Liver (tissue), 8 donors: ENCODE measurements at regions not wholly inside any gene's neighbourhood (a gene's known extent, or its start where the extent isn't known, plus 50 kb on each side); places are given as distances from the start of the nearest gene placed in this dataset.
"Not testable (repeated sequence)": the region's sequence is repeated elsewhere in the genome, so short reads cannot be mapped to it uniquely, and the experiment has no call there.

ENCODE experiments used
- DNase-seq: peaks from one replicate; pipeline ENCODE4 v3.0.0-alpha.2; 2017; ENCODE audit warnings: low spot score
- H3K27ac ChIP-seq, 2 donors: one replicate each; pipeline ENCODE4 v1.7.0; 2013; ENCODE audit warnings: inconsistent platforms in 2 of 2, low read length in 2 of 2, control low read depth in 1 of 2, low read depth in 1 of 2, mild to moderate bottlenecking in 1 of 2
- H3K27me3 ChIP-seq, 4 donors: one replicate each; pipeline versions ENCODE4 v1.6.1 to v1.7.0; 2013; ENCODE audit warnings: low read length in 3 of 4, inconsistent platforms in 1 of 4, mild to moderate bottlenecking in 1 of 4, moderate library complexity in 1 of 4; ENCODE audit not compliant: control insufficient read depth in 4 of 4, insufficient read depth in 4 of 4
- H3K36me3 ChIP-seq, 4 donors: one replicate each; pipeline versions ENCODE4 v1.6.1 to v1.7.0; 2013; ENCODE audit warnings: low read length in 3 of 4, mild to moderate bottlenecking in 3 of 4, low read depth in 1 of 4, moderate library complexity in 1 of 4; ENCODE audit not compliant: control insufficient read depth in 4 of 4, insufficient read depth in 3 of 4
- H3K4me1 ChIP-seq, 4 donors: one replicate each; pipeline versions ENCODE4 v1.6.1 to v1.7.0; 2013; ENCODE audit warnings: low read length in 3 of 4, mild to moderate bottlenecking in 3 of 4, moderate library complexity in 1 of 4; ENCODE audit not compliant: control insufficient read depth in 4 of 4, insufficient read depth in 4 of 4
- H3K4me3 ChIP-seq, 3 donors: one replicate each; pipeline versions ENCODE4 v1.6.1 to v1.7.0; 2013; ENCODE audit warnings: low read length in 3 of 3, control low read depth in 1 of 3, low read depth in 1 of 3, mild to moderate bottlenecking in 1 of 3
- H3K9ac ChIP-seq, 2 donors: one replicate each; pipeline ENCODE4 v1.7.0; 2013; ENCODE audit warnings: low read length in 2 of 2, mild to moderate bottlenecking in 2 of 2, moderate library complexity in 2 of 2, control low read depth in 1 of 2, low read depth in 1 of 2
- H3K9me3 ChIP-seq, 4 donors: one replicate each; pipeline versions ENCODE4 v1.6.1 to v1.7.0; 2013; ENCODE audit warnings: low read length in 3 of 4; ENCODE audit not compliant: control insufficient read depth in 4 of 4
- ATF3 ChIP-seq: IDR thresholded peaks from 2 replicates; pipeline ENCODE4 v1.6.1; 2016; ENCODE audit warnings: antibody characterized with exemption
- CTCF ChIP-seq: fragments of 150-350 bp; IDR thresholded peaks from 2 replicates; pipeline ENCODE4 v1.5.1; 2017; ENCODE audit warnings: improper control_type of control experiment, low read depth, low read length; ENCODE audit not compliant: missing input control
- EGR1 ChIP-seq, 2 donors: IDR thresholded peaks; 2 replicates each; pipeline ENCODE4 v1.6.1; 2016 to 2018; ENCODE audit warnings: antibody characterized with exemption in 2 of 2, low read depth in 2 of 2
- FOXA1 ChIP-seq: IDR thresholded peaks from 2 replicates; pipeline ENCODE4 v1.6.1; 2016; ENCODE audit warnings: antibody characterized with exemption
- FOXA2 ChIP-seq: IDR thresholded peaks from 2 replicates; pipeline ENCODE4 v1.6.1; 2016; ENCODE audit warnings: antibody characterized with exemption
- GABPA ChIP-seq, 2 donors: IDR thresholded peaks in 1 of 2; conservative IDR thresholded peaks in 1 of 2; 2 replicates each; pipeline ENCODE4 v1.6.1; 2016; ENCODE audit warnings: antibody characterized with exemption in 2 of 2, mild to moderate bottlenecking in 1 of 2, moderate library complexity in 1 of 2
- HNF4A ChIP-seq, 2 donors: conservative IDR thresholded peaks; 2 replicates each; pipeline ENCODE4 v1.6.1; 2016; ENCODE audit warnings: antibody characterized with exemption in 2 of 2, mild to moderate bottlenecking in 2 of 2
- HNF4G ChIP-seq: IDR thresholded peaks from 2 replicates; pipeline ENCODE4 v1.6.1; 2016; ENCODE audit warnings: antibody characterized with exemption
- JUND ChIP-seq, 2 donors: IDR thresholded peaks; 2 replicates each; pipeline ENCODE4 v1.6.1; 2016; ENCODE audit warnings: antibody characterized with exemption in 2 of 2
- MAX ChIP-seq: IDR thresholded peaks from 2 replicates; pipeline ENCODE4 v1.6.1; 2016; ENCODE audit warnings: antibody characterized with exemption
- NR2F2 ChIP-seq: IDR thresholded peaks from 2 replicates; pipeline ENCODE4 v1.6.1; 2016; ENCODE audit warnings: antibody characterized with exemption
- REST ChIP-seq: IDR thresholded peaks from 2 replicates; pipeline ENCODE4 v1.6.1; 2016; ENCODE audit warnings: antibody characterized with exemption, mild to moderate bottlenecking
- RXRA ChIP-seq, 2 donors: IDR thresholded peaks; 2 replicates each; pipeline ENCODE4 v1.6.1; 2017 to 2018; ENCODE audit warnings: antibody characterized with exemption in 2 of 2, mild to moderate bottlenecking in 1 of 2
- SP1 ChIP-seq: IDR thresholded peaks from 2 replicates; pipeline ENCODE4 v1.6.1; 2018; ENCODE audit warnings: antibody characterized with exemption, mild to moderate bottlenecking
- TAF1 ChIP-seq: conservative IDR thresholded peaks from 2 replicates; pipeline ENCODE4 v1.6.1; 2016; ENCODE audit warnings: antibody characterized with exemption, mild to moderate bottlenecking
- YY1 ChIP-seq: IDR thresholded peaks from 2 replicates; pipeline ENCODE4 v1.6.1; 2016; ENCODE audit warnings: antibody characterized with exemption, mild to moderate bottlenecking
- ZBTB33 ChIP-seq: IDR thresholded peaks from 2 replicates; pipeline ENCODE4 v1.6.1; 2016; ENCODE audit warnings: antibody characterized with exemption
- WGBS: extraction: QIAGEN DNeasy Blood & Tissue Kit; methylation state at CpG from one replicate; pipeline ENCODE4 v1.1.7; 2013; 5-methylcytosine and 5-hydroxymethylcytosine counted together
- donor health status: healthy.
- donor health status: healthy.
- donor health status: healthy.
- donor health status: healthy.
- donor health status: healthy.

- Histone ChIP-seq H3K4me1 (peaks cover 0 to 15% (median 6%) of the 10 kb centered on the region in 4 donors), H3K36me3 (no peaks in the 10 kb centered on the region), H3K4me3 (no peak overlapping the region), H3K27ac (no peak overlapping the region), H3K27me3 (no peaks in the 10 kb centered on the region), H3K9ac (no peak overlapping the region), H3K9me3 (no peaks in the 10 kb centered on the region)
- TF ChIP-seq HNF4G = no peak
- no peak for TF ChIP-seq RXRA (IDR thresholded peaks at IDR 0.05)
- no peak for TF ChIP-seq MAX
- WGBS = 90% methylated on average over 8 of the region's 8 CpGs
- no peak for DNase-seq
These were observed 75.8 kb upstream of the BCAR3 start for GRCh38 chr1:93757256-93758036.

GRCh38 chr1:93756657-93757056 lies 75.0 kb upstream of the BCAR3 start:
- Histone ChIP-seq H3K9me3 (no peaks in the 10 kb centered on the region), H3K4me3 (no peak overlapping the region), H3K27ac (no peak overlapping the region), H3K9ac (no peak overlapping the region), H3K27me3 (no peaks in the 10 kb centered on the region), H3K4me1 (peaks cover 0 to 18% (median 6%) of the 10 kb centered on the region in 4 donors), H3K36me3 (no peaks in the 10 kb centered on the region)
- DNase-seq = no peak
- TF ChIP-seq RXRA (IDR thresholded peaks at IDR 0.05) (no peak), ZBTB33 (no peak), TAF1 (no peak), HNF4G (no peak), REST (no peak), HNF4A (conservative IDR thresholded peaks at IDR 0.05) (no peak), FOXA2 (no peak), CTCF (no peak), NR2F2 (no peak), GABPA (IDR thresholded peaks at IDR 0.05 in 1 of 2, conservative IDR thresholded peaks at IDR 0.05 in 1 of 2) (no peak), ATF3 (no peak), EGR1 (IDR thresholded peaks at IDR 0.05; ENCODE audit: low read depth in 2 of 2) (no peak), JUND (IDR thresholded peaks at IDR 0.05) (no peak), YY1 (no peak), FOXA1 (no peak), SP1 (no peak)

GRCh38 chr1:93755251-93755715 lies 73.6 kb upstream of the BCAR3 start:
- H3K27ac ChIP-seq, H3K9ac ChIP-seq: not testable (repeated sequence)
- H3K4me1 ChIP-seq = peaks cover 0 to 18% (median 8%) of the 10 kb centered on the region in 4 donors

More at GRCh38 chr1:93755251-93755715, 73.6 kb upstream of the BCAR3 start:
- not testable (repeated sequence) for H3K9me3 ChIP-seq, DNase-seq, H3K27me3 ChIP-seq, H3K4me3 ChIP-seq, H3K36me3 ChIP-seq
